ENCODE measurements at regions not wholly inside any gene's neighbourhood (a gene's known extent, or its start where the extent isn't known, plus 50 kb on each side); places are given as distances from the start of the nearest gene placed in this dataset.

GRCh38 chr1:38536089-38536488, 323.5 kb downstream of the RRAGC start:
- DNase-seq: no peak

DNA sequence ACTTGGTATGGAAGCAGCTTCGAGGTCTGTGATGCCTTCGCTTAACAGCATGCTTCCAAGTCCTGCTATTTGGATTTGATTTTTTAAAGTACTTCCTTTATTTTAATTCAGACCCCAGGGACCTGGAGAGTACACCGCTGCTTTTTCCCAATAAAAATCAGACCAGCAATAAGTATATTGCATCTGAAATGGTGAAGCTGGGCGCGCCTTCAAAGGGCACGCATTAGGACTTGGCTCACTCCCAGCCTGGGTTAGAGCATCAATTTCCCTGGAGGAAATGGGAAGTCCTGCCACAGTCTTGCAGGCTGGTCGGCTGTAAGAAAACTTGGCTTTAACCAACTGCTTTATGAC, 325.1 kb downstream of the RRAGC start:
- no peak for DNase-seq

GRCh38 chr1:38533772-38534472, 325.6 kb downstream of the RRAGC start:
- DNase-seq: no peak

GRCh38 chr1:38530957-38531356, 328.6 kb downstream of the RRAGC start:
- no peak for DNase-seq

DNA sequence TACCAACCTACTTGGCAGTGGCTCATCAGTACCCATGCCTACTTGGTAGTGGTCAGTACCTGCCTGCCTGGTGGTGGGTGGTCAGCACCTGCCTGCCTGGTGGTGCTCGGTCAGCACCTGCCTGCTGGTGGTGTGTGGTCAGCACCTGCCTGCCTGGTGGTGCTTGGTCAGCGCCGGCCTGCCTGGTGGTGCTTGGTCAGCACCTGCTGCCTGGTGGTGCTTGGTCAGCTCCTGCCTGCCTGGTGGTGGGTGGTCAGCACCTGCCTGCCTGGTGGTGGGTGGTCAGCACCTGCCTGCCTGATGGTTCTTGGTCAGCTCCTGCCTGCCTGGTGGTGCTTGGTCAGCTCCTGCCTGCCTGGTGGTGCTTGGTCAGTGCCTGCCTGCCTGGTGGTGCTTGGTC, 329.6 kb downstream of the RRAGC start:
- no peak for DNase-seq

DNA sequence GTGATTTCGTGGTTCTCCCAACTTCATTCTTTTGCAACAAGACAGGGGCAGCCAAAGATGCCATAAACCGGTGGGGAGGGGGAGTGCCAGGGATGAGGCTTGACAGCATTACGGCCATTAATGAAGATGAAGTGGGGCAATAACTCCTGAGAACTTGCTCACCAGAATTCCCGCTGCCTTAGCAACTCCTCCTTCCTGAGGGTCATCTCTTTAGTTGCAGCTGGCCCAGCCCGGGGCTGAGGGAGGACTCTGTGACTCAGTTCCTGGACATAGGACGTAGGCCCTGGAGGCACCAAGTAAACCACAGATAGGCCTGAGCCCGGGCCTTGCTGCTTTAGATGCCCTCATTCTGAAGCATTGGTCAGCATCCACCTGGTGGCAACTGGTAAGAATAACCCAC, 330.2 kb downstream of the RRAGC start:
- DNase-seq: no peak

DNA sequence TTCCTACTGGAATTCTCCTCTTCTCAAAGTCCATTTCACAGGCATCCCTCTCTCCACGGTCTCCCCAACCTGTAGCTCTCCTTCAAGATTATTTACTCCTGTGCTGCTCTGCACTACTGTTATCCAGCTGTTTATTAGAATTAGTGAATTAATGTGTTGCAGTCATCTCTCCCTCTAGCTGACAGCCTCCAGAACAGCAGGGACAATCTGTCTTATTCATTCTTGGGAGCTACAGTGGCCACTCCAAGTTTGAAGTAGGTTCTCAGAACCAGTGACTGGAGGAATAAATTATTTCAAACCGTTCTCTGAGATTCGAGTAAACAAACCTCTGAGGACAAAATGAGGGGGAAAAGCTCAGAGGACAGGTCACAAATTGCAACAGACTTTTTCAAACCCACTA, 330.9 kb downstream of the RRAGC start:
- no peak for DNase-seq

GRCh38 chr1:38527373-38527966, 332.1 kb downstream of the RRAGC start:
- DNase-seq: peak; percentile 10

DNA sequence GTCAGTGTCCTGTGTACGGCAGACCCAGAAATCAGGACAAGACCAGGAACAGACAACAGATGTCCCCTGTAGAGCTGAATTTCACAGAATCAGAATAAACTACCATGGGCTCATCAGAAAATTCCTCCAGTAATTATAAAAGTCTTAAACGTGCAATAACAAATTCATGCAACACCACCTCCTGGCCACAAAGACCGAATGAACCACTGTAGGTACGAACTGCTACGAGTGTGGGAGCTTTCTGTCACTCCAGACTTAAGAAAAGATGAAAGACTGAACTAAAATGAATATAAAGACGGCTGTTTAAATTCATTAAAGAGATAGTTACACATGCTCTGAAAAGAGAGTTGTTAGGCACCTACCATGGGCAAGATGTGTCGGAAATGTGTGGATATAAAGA, 333.5 kb downstream of the RRAGC start:
- no peak for DNase-seq

DNA sequence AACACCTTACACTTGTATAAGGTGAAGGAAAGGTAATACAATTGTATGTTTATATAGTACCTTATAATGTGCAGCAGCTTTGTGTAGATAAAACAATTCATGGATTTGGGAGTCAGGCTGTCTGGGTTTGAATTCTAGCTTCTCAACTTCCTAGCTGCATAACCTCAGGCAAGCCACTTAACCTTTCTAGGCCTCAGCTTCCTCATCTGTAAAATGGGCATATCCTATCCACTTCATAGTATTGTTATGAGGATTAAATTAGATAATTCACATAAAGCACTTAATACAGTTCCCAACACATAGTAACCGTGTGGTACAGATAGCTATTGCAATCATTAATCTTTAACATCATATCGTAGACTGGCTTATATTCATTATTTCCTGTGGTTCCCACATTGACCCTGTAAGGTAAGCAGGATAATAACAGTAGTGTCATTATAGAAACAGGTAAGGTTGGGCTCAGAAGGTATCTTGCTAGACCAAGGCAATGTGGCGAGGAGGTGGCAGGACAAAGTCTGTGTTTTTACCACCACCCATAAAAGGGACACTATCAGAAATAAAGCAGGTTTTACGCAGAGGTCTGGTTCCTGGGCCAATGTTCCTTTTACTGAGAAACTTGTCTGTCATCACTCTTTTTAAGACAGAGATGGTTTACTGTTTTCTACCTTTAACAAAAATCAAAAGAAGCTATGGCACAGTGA, 334.1 kb downstream of the RRAGC start:
- no peak for DNase-seq

GRCh38 chr1:38524025-38524641, 335.4 kb downstream of the RRAGC start:
- DNase-seq: no peak

DNA sequence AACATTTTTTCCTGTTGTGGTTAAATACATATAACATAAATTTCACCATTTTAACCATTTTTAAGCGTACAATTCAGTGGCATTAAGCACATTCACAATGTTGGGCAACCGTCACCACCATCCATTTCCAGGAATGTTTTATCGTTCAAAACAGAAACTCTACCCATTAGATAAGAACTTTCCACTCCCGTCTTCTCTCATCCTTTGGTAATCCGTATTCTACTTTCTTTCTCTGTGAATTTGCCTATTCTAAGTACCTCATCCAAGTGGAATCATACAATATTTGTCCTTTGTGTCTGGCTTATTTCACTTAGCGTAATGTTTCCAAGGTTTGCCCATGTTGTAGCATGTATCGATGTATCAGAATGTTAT, 336.0 kb downstream of the RRAGC start:
- no peak for DNase-seq

- no peak for DNase-seq
These were observed 336.5 kb downstream of the RRAGC start for GRCh38 chr1:38522915-38523567.

DNA sequence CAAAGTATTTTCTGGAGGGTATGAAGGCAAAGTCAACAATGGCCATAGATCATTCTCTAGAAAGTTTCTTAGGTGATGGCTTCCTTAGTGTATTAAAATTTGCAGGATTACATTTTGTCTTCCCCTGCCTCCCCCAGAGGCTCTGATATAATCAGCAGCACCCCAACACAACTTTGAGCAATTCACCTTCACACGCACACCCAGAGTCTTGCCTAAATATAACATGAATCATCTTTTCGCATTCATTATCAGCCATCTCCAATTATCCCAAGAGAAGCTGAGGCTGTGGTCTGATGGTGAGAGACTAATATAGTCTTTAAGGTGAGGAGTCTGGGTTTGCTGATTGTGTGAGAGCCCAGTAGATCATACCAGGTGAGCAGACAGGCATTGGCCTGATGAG, 343.0 kb downstream of the RRAGC start:
- no peak for DNase-seq

GRCh38 chr1:38512789-38513188, 346.8 kb downstream of the RRAGC start:
- DNase-seq: no peak

GRCh38 chr1:38512024-38512767, 347.4 kb downstream of the RRAGC start:
- DNase-seq: no peak

GRCh38 chr1:38508232-38508631, 351.3 kb downstream of the RRAGC start:
- no peak for DNase-seq

DNA sequence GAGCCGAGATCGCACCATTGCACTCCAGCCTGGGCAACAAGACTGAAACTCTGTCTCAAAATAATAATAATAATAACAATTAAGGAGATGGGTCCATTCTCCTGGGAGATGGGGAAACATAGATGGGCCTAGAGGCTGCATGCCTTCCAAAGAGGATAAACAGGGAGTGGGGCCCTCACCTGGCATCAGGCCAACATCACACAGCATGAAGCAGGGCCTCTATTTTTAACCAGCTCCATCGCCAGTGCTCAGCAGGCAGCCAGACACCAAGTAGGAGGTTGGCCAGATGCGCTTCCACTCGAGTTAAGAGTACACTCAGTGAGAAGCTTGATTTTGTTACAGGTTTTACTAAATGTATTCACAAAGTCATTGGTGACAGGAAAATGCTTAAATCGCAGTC, 352.0 kb downstream of the RRAGC start:
- DNase-seq: no peak

- DNase-seq: no peak
These were observed 353.6 kb downstream of the RRAGC start for GRCh38 chr1:38505944-38506343.

DNA sequence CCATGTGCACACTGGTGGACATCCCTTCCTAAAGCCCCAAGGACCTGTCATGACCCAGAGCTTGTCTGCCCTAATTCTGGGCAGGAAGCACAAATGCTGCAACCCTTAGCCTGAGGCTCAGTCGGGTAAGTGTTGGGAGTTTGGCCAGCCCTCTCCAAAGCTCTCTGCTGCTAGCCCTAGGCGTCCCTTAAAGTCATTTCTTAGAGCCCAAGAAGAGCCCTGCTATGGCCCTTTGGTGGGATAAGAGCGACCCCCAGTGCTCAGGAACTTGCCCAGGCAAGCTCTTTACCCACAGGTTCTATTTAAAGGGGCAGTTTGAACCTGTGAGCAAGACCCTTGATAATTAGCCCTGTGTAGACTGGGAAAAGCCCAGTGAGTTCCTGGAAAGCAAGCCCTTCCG, 356.8 kb downstream of the RRAGC start:
- no peak for DNase-seq

GRCh38 chr1:38500891-38501290, 358.7 kb downstream of the RRAGC start:
- no peak for DNase-seq

DNA sequence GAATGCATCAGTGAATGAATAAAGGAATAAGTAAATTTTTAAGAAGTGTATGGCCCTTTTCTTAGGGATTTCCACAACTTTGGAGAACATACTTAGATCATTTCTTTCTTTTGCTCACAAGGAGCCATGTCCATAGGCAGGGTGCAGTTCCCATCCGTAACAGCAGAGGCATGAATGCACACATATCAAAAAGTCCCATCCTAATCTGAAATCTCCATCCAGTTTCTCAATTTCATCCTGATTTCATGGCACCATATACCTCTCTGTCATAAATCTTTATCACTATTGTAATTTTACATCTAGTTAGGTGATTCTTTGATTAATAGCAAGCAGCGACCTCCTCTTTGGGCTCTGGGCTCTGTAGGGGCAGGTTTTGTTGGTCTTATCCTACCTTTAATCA, 359.2 kb downstream of the RRAGC start:
- DNase-seq: no peak

- no peak for DNase-seq
These were observed 360.9 kb downstream of the RRAGC start for GRCh38 chr1:38498686-38499085.

Data from activated gamma-delta T cell treated with Interleukin-2 at 50 U/mL for 16 hours (primary cell).